Upper lobe of left lung (tissue), 6 donors: ENCODE measurements at regions not wholly inside any gene's neighbourhood (a gene's known extent, or its start where the extent isn't known, plus 50 kb on each side); places are given as distances from the start of the nearest gene placed in this dataset.

Source experiments
- ATAC-seq, 2 donors: fragments of 200-7000 bp; cut with Tn5 transposase; one replicate each; pipeline ENCODE4 v1.9.1; 2022; ENCODE audit warnings: mild to moderate bottlenecking in 2 of 2, moderate library complexity in 2 of 2; ENCODE audit not compliant: low FRiP score in 2 of 2
- DNase-seq, 2 donors: peaks; one replicate each; pipeline ENCODE4 v3.0.0-alpha.2; 2019 to 2020
- H3K27ac ChIP-seq, 4 donors: fragments of 200-600 bp; sonication (generic); one replicate each; pipeline ENCODE4 v1.5.1; 2016 to 2019
- H3K27me3 ChIP-seq, 4 donors: fragments of 200-600 bp; sonication (generic); one replicate each; pipeline ENCODE4 v1.5.1; 2017 to 2019
- H3K36me3 ChIP-seq, 4 donors: fragments of 200-600 bp; sonication (generic); one replicate each; pipeline ENCODE4 v1.5.1; 2016 to 2019
- H3K4me1 ChIP-seq, 4 donors: fragments of 200-600 bp; sonication (generic); one replicate each; pipeline ENCODE4 v1.5.1; 2018 to 2019
- H3K4me3 ChIP-seq, 4 donors: fragments of 200-600 bp; sonication (generic); one replicate each; pipeline ENCODE4 v1.5.1; 2017 to 2019; ENCODE audit warnings: mild to moderate bottlenecking in 2 of 4, moderate library complexity in 1 of 4
- H3K9me3 ChIP-seq, 4 donors: fragments of 200-600 bp; sonication (generic); one replicate each; pipeline ENCODE4 v1.5.1; 2018 to 2019
- EP300 ChIP-seq, 4 donors: sonication (generic); formaldehyde crosslinking; IDR thresholded peaks; one replicate each; pipeline ENCODE4 v1.5.1; 2017; ENCODE audit warnings: antibody characterized with exemption in 4 of 4, control low read depth in 2 of 4
- POLR2A ChIP-seq, 4 donors: fragments of 450-650 bp; IDR thresholded peaks; one replicate each; pipeline ENCODE4 v1.5.1; 2016 to 2017; ENCODE audit warnings: antibody characterized with exemption in 4 of 4, mild to moderate bottlenecking in 2 of 4
- POLR2AphosphoS5 ChIP-seq, 2 donors: sonication (generic); formaldehyde crosslinking; IDR thresholded peaks; one replicate each; pipeline ENCODE4 v1.5.1; 2017; ENCODE audit warnings: antibody characterized with exemption in 2 of 2
- WGBS, 2 donors: methylation state at CpG; one replicate each; pipeline ENCODE4 v1.1.5; 2017 to 2018; 5-methylcytosine and 5-hydroxymethylcytosine counted together
- TF ChIP-seq, protein P1 (sequence below), 6 experiments: fragments of 450-650 bp in 4 of 6; fragments of 200-600 bp in 2 of 6; sonication (generic) in 2 of 6; IDR thresholded peaks; one replicate each; pipeline ENCODE4 v1.5.1; 2016 to 2019; ENCODE audit warnings: antibody characterized with exemption in 6 of 6
- donor health status: DM: no; HTN: no; CAD: no; lungs with moderate emphysema.
- donor health status: DM: no; HTN: yes; CAD: no; lungs with severe emphysema.

DNA sequence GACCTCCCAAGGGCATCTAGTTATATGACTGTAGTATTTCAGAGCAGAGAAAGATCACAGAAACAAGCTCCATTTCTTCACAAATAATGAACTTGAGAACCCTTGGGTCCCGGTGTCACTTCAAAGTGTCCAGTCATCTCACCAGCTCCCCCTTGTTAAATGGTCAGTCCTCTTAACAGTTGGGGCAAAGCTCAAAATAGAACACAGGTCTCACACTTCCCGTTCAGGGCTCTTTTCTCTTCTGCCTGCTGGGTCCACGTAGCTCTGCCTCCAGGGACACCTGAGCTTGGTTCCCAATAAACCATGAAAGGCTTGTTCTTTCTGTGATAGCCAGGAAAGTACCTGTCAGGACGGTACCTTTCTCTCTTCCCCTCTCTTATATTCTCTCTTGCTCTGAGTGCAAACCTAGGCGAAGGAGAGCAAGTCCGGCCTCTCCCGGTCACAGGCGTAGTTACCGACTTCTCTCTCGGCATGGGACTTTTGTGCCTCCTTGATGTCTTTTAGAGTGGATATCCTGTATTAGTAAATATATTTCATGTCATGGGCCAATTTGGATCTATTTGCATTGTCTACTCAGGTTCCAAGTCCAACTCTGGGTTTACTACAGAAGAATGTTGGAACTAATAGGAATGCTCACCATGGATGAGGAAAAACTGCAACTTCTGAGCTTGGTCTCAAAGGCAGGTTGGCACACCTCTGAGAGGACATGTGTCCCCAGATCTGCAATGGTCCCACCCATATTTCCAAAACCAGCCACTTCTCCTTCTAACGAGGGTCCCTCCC, 118.8 kb upstream of the PARP11 start:
- Histone ChIP-seq H3K27ac (no peak overlapping the region), H3K9me3 (no peaks in the 10 kb centered on the region), H3K27me3 (no peaks in the 10 kb centered on the region), H3K4me1 (peaks cover 0 to 5% (median 0%) of the 10 kb centered on the region in 4 donors), H3K36me3 (no peaks in the 10 kb centered on the region), H3K4me3 (no peak overlapping the region)
- DNase-seq: no peak
- no peak for TF ChIP-seq POLR2A (IDR thresholded peaks at IDR 0.05)
- TF ChIP-seq, protein P1, sequence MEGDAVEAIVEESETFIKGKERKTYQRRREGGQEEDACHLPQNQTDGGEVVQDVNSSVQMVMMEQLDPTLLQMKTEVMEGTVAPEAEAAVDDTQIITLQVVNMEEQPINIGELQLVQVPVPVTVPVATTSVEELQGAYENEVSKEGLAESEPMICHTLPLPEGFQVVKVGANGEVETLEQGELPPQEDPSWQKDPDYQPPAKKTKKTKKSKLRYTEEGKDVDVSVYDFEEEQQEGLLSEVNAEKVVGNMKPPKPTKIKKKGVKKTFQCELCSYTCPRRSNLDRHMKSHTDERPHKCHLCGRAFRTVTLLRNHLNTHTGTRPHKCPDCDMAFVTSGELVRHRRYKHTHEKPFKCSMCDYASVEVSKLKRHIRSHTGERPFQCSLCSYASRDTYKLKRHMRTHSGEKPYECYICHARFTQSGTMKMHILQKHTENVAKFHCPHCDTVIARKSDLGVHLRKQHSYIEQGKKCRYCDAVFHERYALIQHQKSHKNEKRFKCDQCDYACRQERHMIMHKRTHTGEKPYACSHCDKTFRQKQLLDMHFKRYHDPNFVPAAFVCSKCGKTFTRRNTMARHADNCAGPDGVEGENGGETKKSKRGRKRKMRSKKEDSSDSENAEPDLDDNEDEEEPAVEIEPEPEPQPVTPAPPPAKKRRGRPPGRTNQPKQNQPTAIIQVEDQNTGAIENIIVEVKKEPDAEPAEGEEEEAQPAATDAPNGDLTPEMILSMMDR (IDR thresholded peaks at IDR 0.05): no peak
- 82 to 86% methylated on average over 11 of the region's 11 CpGs for WGBS, 2 donors
- ATAC-seq: no peak

DNA sequence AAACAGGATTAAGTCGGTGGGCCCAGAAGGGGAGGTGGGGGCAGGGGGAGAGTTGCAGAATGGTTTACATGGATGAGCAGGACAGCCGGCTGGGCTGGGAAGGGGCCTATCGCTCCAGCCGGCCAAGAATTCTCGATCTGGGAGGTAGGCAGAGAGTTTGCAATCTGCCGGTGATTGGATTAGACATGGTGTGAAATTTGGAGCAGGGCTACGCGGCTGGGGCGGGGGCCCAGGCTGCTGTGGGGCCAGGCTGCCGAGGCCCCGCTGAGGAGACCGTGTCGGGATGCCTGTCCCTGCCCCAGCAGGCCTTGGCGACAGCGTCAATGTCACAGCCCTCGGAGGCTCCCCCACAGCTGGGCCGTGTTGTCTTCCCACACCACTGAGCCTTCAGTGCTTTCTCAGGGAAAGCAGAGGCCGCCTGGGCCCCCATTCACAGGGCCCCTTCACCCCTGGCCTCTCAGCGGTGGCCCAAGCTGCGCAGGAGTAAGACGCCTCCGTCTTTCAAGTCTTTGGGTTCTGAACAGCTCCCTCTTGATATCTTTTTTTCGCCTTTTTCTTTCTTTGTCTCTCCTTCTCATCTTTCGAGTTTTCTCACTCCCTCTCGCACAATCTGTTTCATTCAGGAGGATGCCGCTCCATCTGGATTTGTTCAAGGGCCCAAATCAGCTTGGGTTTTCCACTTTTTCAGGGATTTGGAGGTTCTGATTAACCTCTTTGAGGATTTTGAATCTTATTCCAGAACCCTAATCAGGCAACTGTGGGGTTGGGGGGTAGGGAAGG, 117.5 kb upstream of the PARP11 start:
- peak in 1 of 2 donors; percentile 55 for DNase-seq
- 67 to 78% methylated on average over 18 to 26 of the region's 26 CpGs for WGBS, 2 donors
- Histone ChIP-seq H3K4me1 (peaks cover 0 to under 1% (median 0%) of the 10 kb centered on the region in 4 donors), H3K4me3 (no peak overlapping the region), H3K9me3 (no peaks in the 10 kb centered on the region), H3K27me3 (no peaks in the 10 kb centered on the region), H3K27ac (no peak overlapping the region), H3K36me3 (no peaks in the 10 kb centered on the region)
- TF ChIP-seq POLR2A (IDR thresholded peaks at IDR 0.05) (no peak), POLR2AphosphoS5 (IDR thresholded peaks at IDR 0.05) (no peak), EP300 (IDR thresholded peaks at IDR 0.05) (no peak)
- TF ChIP-seq, protein P1 (IDR thresholded peaks at IDR 0.05): no peak
- ATAC-seq: no peak

DNA sequence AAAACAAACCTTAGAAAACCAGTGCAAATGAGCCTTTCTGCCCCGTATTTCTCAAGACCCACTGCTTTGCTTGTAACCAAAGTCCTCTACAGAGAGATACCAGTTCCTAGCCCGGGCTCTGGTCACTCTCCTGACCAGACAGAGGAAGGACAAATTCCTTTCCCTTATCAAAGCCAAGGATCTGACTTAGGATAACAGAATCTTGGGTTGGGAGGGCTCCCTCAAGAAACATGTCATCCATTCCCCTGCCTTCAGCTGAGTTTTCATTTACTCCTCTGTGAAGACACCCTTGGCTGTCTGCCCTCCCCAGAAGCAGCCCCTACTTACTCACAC, 116.0 kb upstream of the PARP11 start:
- DNase-seq (no peak), ATAC-seq (no peak)
- Histone ChIP-seq H3K27me3 (no peaks in the 10 kb centered on the region), H3K4me3 (no peak overlapping the region), H3K36me3 (no peaks in the 10 kb centered on the region), H3K9me3 (no peaks in the 10 kb centered on the region), H3K4me1 (no peaks in the 10 kb centered on the region), H3K27ac (no peak overlapping the region)
- WGBS, 2 donors: 45 to 55% methylated on average over 2 of the region's 2 CpGs
- TF ChIP-seq POLR2AphosphoS5 (IDR thresholded peaks at IDR 0.05) (no peak), EP300 (IDR thresholded peaks at IDR 0.05) (no peak), POLR2A (IDR thresholded peaks at IDR 0.05) (no peak)
- TF ChIP-seq, protein P1 (IDR thresholded peaks at IDR 0.05): no peak

DNA sequence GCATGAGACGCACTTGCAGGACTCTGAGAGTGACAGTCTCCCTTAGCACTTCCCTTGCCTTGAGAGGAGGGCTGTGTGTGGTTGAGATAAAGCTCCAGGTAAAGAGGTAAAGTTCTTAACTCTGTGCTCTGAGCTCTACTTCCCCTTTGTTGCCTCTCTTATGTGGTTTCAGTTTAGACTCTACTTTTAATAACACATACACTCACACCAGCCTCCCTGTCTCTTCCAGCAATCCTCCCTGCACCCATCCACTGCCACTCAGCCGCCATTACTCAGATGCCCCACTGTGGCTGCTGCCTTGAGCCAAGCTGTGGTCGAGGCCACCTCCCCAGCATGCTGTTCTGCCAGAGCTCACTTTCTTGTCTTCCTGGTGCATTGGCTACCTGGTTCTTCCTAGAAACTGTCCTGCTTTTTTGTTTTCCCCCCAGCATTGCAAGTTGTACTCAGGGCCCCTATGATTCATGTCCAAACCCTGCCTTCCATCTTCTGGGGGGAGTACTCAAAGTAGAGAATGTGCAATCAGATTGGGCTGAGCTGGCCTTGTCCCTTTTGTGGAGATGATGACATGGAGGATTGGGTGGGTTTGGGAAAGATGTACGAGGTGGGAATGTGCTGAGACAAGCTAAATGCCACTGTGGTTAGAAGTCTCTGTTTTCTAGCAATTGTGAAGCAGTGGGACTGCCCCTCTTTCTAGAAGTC, 115.5 kb upstream of the PARP11 start:
- TF ChIP-seq EP300 (IDR thresholded peaks at IDR 0.05) (no peak), POLR2A (IDR thresholded peaks at IDR 0.05) (no peak), POLR2AphosphoS5 (IDR thresholded peaks at IDR 0.05) (no peak)
- TF ChIP-seq, protein P1 (IDR thresholded peaks at IDR 0.05): no peak
- 62 to 71% methylated on average over 4 of the region's 4 CpGs for WGBS, 2 donors
- Histone ChIP-seq H3K9me3 (peaks cover 0 to 2% (median 2%) of the 10 kb centered on the region in 4 donors), H3K27me3 (no peaks in the 10 kb centered on the region), H3K36me3 (no peaks in the 10 kb centered on the region), H3K4me1 (no peaks in the 10 kb centered on the region), H3K4me3 (no peak overlapping the region), H3K27ac (no peak overlapping the region)
- DNase-seq (no peak), ATAC-seq (no peak)
